ENCODE measurements at regions not wholly inside any gene's neighbourhood (a gene's known extent, or its start where the extent isn't known, plus 50 kb on each side); places are given as distances from the start of the nearest gene placed in this dataset.

DNA sequence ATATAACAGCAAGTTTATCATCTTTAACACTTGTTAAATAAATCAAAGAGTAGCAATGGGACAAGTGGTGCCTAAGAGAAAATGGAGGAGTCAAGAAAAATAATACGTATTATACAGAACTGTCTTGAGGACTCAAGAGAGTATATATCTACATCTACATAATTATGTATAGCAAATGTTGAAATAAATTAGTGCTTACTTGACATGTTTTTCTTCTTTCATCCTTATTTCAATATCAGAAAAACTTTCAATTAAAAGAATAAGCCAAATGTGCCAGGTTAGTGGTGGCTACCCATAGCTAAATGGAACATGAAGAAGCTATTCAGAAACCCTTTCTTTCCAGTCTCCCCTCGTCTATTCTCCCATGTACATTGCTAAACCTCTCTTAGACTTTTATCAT, 267.3 kb upstream of the SPOPL start:
- no peaks in the 10 kb centered on the region for H3K9me3 ChIP-seq (ENCODE audit: control insufficient read depth, insufficient read depth, low read length)
- H3K27me3 ChIP-seq (ENCODE audit: control insufficient read depth, insufficient read depth, low read length) = no peaks in the 10 kb centered on the region
- ChIA-PET POLR2A (no interaction called here), CTCF (no interaction called here)
- DNase-seq (ENCODE audit: low read depth, low spot score) = no peak
- no peak overlapping the region for H3K4me3 ChIP-seq (ENCODE audit: low read depth, low read length)
- no peak for TF ChIP-seq CTCF (IDR thresholded peaks at IDR 0.05; ENCODE audit: low read depth, low read length)
- H3K27ac ChIP-seq (ENCODE audit: low read depth, low read length) = no peak overlapping the region

DNA sequence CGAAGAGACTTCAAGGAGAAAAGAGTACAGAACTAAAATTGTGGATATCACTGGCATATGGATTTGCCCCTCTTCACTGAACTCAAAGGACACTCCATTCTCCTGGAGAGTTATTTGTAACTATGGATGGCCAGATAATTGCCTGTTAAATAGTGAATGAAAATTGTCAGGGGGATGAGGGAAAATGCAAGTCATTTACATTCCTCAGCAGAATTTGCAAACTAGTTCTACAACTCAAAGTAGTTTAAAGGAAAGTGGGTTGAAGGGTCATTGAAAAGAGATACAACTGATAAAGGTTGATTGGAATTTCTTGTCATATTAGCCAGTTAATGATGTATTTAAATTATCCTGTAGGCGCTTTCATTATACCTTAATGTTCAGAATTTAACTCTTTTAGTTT, 266.5 kb upstream of the SPOPL start:
- no peak for TF ChIP-seq CTCF (IDR thresholded peaks at IDR 0.05; ENCODE audit: low read depth, low read length)
- no peak for DNase-seq (ENCODE audit: low read depth, low spot score)
- Histone ChIP-seq H3K9me3 (ENCODE audit: control insufficient read depth, insufficient read depth, low read length) (no peaks in the 10 kb centered on the region), H3K27me3 (ENCODE audit: control insufficient read depth, insufficient read depth, low read length) (no peaks in the 10 kb centered on the region), H3K27ac (ENCODE audit: low read depth, low read length) (no peak overlapping the region), H3K4me3 (ENCODE audit: low read depth, low read length) (no peak overlapping the region)
- POLR2A ChIA-PET = no interaction called here
- CTCF ChIA-PET = interaction anchor here (0.6 kb wide), 1 partner anchor 43 kb away, joined by 6 read pairs; no protein-coding TSS in a partner anchor

DNA sequence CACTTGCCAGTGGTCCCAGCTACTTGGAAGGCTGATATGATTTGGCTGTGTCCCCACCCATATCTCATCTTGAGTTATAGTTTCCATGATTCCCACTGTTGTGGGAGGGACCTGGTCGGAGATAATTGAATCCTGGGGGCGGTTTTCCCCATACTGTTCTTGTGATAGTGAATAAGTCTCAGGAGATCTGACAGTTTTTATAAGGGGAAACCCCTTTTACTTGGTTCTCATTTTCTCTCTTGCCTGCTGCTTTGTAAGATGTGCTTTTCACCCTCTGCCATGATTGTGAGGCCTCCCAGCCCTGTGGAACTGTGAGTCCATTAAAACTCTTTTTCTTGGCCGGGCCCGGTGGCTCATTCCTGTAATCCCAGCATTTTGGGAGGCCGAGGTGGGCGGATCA, 265.4 kb upstream of the SPOPL start:
- H3K4me3 ChIP-seq (ENCODE audit: low read depth, low read length) = no peak overlapping the region
- no peaks in the 10 kb centered on the region for H3K9me3 ChIP-seq (ENCODE audit: control insufficient read depth, insufficient read depth, low read length)
- POLR2A ChIA-PET = no interaction called here
- H3K27ac ChIP-seq (ENCODE audit: low read depth, low read length) = no peak overlapping the region
- no peak for DNase-seq (ENCODE audit: low read depth, low spot score)
- CTCF ChIA-PET = no interaction called here
- no peak for TF ChIP-seq CTCF (IDR thresholded peaks at IDR 0.05; ENCODE audit: low read depth, low read length)
- H3K27me3 ChIP-seq (ENCODE audit: control insufficient read depth, insufficient read depth, low read length) = no peaks in the 10 kb centered on the region

GRCh38 chr2:138237667-138238384, 263.7 kb upstream of the SPOPL start:
- TF ChIP-seq CTCF (IDR thresholded peaks at IDR 0.05; ENCODE audit: low read depth, low read length) = no peak
- POLR2A ChIA-PET = no interaction called here
- Histone ChIP-seq H3K27ac (ENCODE audit: low read depth, low read length) (no peak overlapping the region), H3K27me3 (ENCODE audit: control insufficient read depth, insufficient read depth, low read length) (no peaks in the 10 kb centered on the region), H3K9me3 (ENCODE audit: control insufficient read depth, insufficient read depth, low read length) (no peaks in the 10 kb centered on the region), H3K4me3 (ENCODE audit: low read depth, low read length) (no peak overlapping the region)
- CTCF ChIA-PET = interaction anchor here (0.7 kb wide), 1 partner anchor 155 kb away, joined by 4 read pairs; no protein-coding TSS in a partner anchor
- DNase-seq (ENCODE audit: low read depth, low spot score) = no peak

- Histone ChIP-seq H3K9me3 (ENCODE audit: control insufficient read depth, insufficient read depth, low read length) (no peaks in the 10 kb centered on the region), H3K4me3 (ENCODE audit: low read depth, low read length) (no peak overlapping the region), H3K27ac (ENCODE audit: low read depth, low read length) (no peak overlapping the region), H3K27me3 (ENCODE audit: control insufficient read depth, insufficient read depth, low read length) (no peaks in the 10 kb centered on the region)
- ChIA-PET POLR2A (no interaction called here), CTCF (no interaction called here)
- no peak for DNase-seq (ENCODE audit: low read depth, low spot score)
- no peak for TF ChIP-seq CTCF (IDR thresholded peaks at IDR 0.05; ENCODE audit: low read depth, low read length)
Measured at GRCh38 chr2:138238908-138239307, 262.7 kb upstream of the SPOPL start.
